Nephron progenitor cell (in vitro differentiated cells): ENCODE measurements at regions not wholly inside any gene's neighbourhood (a gene's known extent, or its start where the extent isn't known, plus 50 kb on each side); places are given as distances from the start of the nearest gene placed in this dataset.
A peak's percentile ranks its signal among the peaks of the same experiment; 100 is the strongest.
"Not testable (repeated sequence)": the region's sequence is repeated elsewhere in the genome, so short reads cannot be mapped to it uniquely, and the experiment has no call there.

Source experiments
- DNase-seq: peaks from one replicate; pipeline ENCODE4 v3.0.0; 2021
- H3K27ac Mint-ChIP-seq: 2 replicates; pipeline ENCODE4 v1.8.0; 2021; ENCODE audit warnings: mild to moderate bottlenecking, moderate library complexity, mixed read lengths
- H3K27me3 Mint-ChIP-seq: 2 replicates; pipeline ENCODE4 v1.8.0; 2021; ENCODE audit warnings: mild to moderate bottlenecking, low read depth, mixed read lengths; ENCODE audit not compliant: poor library complexity
- H3K36me3 Mint-ChIP-seq: 2 replicates; pipeline ENCODE4 v1.8.0; 2021; ENCODE audit warnings: low read depth, mixed read lengths
- H3K4me1 Mint-ChIP-seq: 2 replicates; pipeline ENCODE4 v1.8.0; 2021; ENCODE audit warnings: mixed read lengths
- H3K4me3 Mint-ChIP-seq: 2 replicates; pipeline ENCODE4 v1.8.0; 2021; ENCODE audit warnings: mild to moderate bottlenecking, moderate library complexity, mixed read lengths
- H3K9me3 Mint-ChIP-seq: 2 replicates; pipeline ENCODE4 v1.8.0; 2021; ENCODE audit warnings: mild to moderate bottlenecking, moderate library complexity, mixed read lengths
- TF ChIP-seq, protein P1 (sequence below): fragments of 200-600 bp; sonication (generic); IDR thresholded peaks from 2 replicates; pipeline ENCODE4 v1.5.0; 2021; ENCODE audit warnings: antibody characterized with exemption

DNA sequence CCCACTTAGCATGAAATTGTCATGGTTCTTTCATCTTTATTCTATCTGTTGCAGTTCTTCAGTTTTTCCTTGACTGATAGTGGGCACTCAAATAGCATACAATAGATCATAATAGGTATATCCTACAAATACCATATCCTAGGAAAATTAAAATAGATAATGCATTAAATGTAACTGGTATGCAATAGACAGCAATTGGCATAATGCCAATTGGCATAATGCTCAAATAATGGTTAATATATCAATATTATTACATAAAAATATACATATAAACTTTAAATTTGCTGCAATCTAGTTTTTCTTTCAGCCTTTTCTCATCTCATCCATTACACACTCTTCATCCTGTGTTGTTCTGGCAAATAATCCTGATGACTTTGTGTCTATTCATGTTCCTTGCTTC is 814.6 kb upstream of the TMPRSS15 start:
- TF ChIP-seq, protein P1, sequence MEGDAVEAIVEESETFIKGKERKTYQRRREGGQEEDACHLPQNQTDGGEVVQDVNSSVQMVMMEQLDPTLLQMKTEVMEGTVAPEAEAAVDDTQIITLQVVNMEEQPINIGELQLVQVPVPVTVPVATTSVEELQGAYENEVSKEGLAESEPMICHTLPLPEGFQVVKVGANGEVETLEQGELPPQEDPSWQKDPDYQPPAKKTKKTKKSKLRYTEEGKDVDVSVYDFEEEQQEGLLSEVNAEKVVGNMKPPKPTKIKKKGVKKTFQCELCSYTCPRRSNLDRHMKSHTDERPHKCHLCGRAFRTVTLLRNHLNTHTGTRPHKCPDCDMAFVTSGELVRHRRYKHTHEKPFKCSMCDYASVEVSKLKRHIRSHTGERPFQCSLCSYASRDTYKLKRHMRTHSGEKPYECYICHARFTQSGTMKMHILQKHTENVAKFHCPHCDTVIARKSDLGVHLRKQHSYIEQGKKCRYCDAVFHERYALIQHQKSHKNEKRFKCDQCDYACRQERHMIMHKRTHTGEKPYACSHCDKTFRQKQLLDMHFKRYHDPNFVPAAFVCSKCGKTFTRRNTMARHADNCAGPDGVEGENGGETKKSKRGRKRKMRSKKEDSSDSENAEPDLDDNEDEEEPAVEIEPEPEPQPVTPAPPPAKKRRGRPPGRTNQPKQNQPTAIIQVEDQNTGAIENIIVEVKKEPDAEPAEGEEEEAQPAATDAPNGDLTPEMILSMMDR: no peak
- no peaks in the 10 kb centered on the region for H3K4me1 Mint-ChIP-seq
- no peak overlapping the region for H3K4me3 Mint-ChIP-seq
- H3K36me3 Mint-ChIP-seq: no peaks in the 10 kb centered on the region
- no peak for DNase-seq
- no peak overlapping the region for H3K27ac Mint-ChIP-seq
- H3K27me3 Mint-ChIP-seq: no peaks in the 10 kb centered on the region
- H3K9me3 Mint-ChIP-seq: no peaks in the 10 kb centered on the region

DNA sequence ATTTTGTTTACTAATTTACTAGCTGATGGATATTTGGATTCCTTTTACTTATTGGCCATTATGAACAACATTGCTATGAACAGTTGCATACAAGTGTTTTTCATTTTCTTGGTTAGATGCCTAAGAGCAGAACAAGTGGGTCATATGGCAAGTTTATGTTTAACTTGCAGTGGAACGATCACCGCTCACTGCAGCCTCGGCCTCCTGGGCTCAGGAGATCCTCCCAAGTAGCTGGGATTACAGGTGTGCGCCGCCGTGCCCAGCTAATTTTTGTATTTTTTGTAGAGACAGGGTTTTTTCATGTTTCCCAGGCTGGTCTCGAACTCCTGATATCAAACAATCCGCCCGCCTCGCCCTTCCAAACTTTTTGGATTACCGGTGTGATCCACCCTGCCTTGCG is 820.5 kb upstream of the TMPRSS15 start:
- no peaks in the 10 kb centered on the region for H3K36me3 Mint-ChIP-seq
- H3K27me3 Mint-ChIP-seq: no peaks in the 10 kb centered on the region
- DNase-seq: no peak
- no peak overlapping the region for H3K27ac Mint-ChIP-seq
- TF ChIP-seq, protein P1: no peak
- H3K4me3 Mint-ChIP-seq: no peak overlapping the region
- no peaks in the 10 kb centered on the region for H3K9me3 Mint-ChIP-seq
- peaks cover 29% of the 10 kb centered on the region for H3K4me1 Mint-ChIP-seq

DNA sequence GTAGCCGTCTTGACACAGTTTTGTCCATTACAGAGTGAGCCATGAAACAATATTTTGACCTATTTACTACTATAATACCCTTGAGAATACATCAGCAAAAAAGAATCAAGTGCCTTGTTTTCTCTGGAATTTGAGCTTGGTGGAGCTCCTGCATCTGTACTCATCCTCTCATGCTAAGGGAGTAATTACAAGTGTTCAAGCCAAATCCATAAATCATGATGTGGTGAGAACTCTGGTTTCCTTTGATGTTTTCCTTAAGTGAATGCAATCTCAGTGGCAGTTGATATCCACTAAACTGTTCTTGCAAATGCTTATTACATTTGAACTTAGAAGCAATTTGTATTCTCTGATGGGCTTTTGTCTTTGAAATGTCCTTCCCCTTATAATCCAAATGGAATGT is 824.6 kb upstream of the TMPRSS15 start:
- peak; percentile 21 for DNase-seq
- no peaks in the 10 kb centered on the region for H3K27me3 Mint-ChIP-seq
- H3K27ac Mint-ChIP-seq: peak overlapping the region; percentile 71
- peaks cover 35% of the 10 kb centered on the region for H3K4me1 Mint-ChIP-seq
- TF ChIP-seq, protein P1: no peak
- H3K9me3 Mint-ChIP-seq: no peaks in the 10 kb centered on the region
- no peak overlapping the region for H3K4me3 Mint-ChIP-seq
- no peaks in the 10 kb centered on the region for H3K36me3 Mint-ChIP-seq

DNA sequence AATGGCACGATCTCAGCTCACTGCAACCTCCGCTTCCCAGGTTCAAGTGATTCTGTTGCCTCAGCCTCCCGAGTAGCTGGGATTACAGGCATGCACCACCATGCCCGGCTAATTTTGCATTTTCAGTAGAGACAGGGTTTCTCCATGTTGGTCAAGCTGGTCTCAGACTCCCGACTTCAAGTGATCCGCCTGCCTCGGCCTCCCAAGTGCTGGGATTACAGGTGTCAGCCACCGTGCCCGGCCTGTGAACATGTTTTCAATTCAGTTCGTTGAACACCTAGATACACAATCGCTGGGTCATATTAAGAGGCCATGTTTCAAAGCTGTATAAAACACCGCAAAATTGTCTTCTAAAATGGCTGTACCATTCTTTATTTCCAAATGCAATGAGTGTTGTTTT is 830.3 kb upstream of the TMPRSS15 start:
- H3K4me3 Mint-ChIP-seq, H3K27ac Mint-ChIP-seq, H3K36me3 Mint-ChIP-seq, H3K9me3 Mint-ChIP-seq, H3K27me3 Mint-ChIP-seq, DNase-seq: not testable (repeated sequence)
- peaks cover 14% of the 10 kb centered on the region for H3K4me1 Mint-ChIP-seq

DNA sequence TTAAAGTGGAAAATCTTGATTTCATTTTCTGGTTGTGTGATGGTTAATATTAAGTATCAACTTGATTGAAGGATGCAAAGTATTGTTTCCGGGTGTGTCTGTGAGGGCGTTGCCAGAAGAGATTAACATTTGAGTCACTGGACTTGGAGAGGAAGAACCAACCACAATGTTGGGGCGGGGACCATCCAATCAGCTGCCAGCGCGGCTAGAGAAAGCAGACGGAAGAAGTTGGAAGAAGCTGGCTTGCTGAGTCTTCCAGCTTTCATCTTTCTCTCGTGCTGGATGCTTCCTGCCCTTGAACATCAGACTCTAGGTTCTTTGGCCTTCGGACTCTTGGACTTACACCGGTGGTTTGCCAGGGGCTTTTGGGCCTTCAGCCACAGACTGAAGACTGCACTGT is 832.6 kb upstream of the TMPRSS15 start:
- H3K27me3 Mint-ChIP-seq: no peaks in the 10 kb centered on the region
- TF ChIP-seq, protein P1: no peak
- no peak for DNase-seq
- no peak overlapping the region for H3K4me3 Mint-ChIP-seq
- H3K9me3 Mint-ChIP-seq: no peaks in the 10 kb centered on the region
- H3K27ac Mint-ChIP-seq: no peak overlapping the region
- peaks cover 5% of the 10 kb centered on the region for H3K4me1 Mint-ChIP-seq
- no peaks in the 10 kb centered on the region for H3K36me3 Mint-ChIP-seq

DNA sequence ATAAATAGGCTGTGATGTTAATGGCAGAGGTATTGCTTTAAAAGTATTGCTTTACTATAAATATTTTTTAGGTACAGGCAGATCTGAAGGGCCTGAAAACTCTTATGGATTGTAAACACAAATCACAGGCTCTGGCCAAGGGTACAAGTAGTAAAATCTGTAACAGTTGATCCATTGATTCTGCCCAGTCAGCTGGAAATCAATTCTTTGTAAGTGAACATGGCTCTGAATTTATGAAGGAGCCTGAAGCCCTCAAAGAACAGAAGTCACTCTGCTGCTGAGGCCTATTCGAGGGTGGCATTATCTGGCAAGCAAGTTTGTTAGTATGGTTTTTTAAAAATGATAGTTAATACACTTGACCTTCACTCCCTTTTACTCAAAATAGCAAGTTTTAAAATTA is 834.0 kb upstream of the TMPRSS15 start:
- no peak overlapping the region for H3K27ac Mint-ChIP-seq
- H3K4me1 Mint-ChIP-seq: peaks cover 5% of the 10 kb centered on the region
- H3K27me3 Mint-ChIP-seq: no peaks in the 10 kb centered on the region
- H3K36me3 Mint-ChIP-seq: no peaks in the 10 kb centered on the region
- H3K4me3 Mint-ChIP-seq: no peak overlapping the region
- H3K9me3 Mint-ChIP-seq: no peaks in the 10 kb centered on the region
- TF ChIP-seq, protein P1: no peak
- DNase-seq: no peak
